C4-2B (cell line): ENCODE measurements at regions not wholly inside any gene's neighbourhood (a gene's known extent, or its start where the extent isn't known, plus 50 kb on each side); places are given as distances from the start of the nearest gene placed in this dataset.

Experiments used
- ZFX ChIP-seq: fragments of 450-650 bp; IDR thresholded peaks from 2 replicates; pipeline ENCODE4 v1.6.1; 2017
- TF ChIP-seq, protein P1 (sequence below): fragments of 450-650 bp; conservative IDR thresholded peaks from 2 replicates; pipeline ENCODE4 v1.5.1; 2017; ENCODE audit warnings: mild to moderate bottlenecking

DNA sequence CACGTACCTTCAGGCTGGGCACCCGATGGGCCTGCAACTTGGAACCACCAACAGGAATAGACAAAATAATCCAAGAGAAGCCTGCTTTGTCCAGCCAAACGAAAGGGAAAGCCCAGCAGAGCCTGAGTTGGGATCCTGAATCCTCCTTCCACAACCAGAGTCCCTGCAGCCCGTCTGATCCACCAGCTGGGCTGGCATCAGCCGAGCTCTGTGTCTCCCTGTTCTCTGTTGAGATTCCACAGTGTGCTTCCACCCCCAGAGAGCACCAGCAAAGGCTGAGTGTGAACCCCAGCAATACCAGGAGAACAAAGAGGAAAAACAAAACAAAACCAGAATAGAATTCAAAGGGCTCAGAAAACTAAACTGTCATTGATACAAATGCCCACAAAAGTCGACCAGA, 68.8 kb upstream of the PRNP start:
- TF ChIP-seq, protein P1, sequence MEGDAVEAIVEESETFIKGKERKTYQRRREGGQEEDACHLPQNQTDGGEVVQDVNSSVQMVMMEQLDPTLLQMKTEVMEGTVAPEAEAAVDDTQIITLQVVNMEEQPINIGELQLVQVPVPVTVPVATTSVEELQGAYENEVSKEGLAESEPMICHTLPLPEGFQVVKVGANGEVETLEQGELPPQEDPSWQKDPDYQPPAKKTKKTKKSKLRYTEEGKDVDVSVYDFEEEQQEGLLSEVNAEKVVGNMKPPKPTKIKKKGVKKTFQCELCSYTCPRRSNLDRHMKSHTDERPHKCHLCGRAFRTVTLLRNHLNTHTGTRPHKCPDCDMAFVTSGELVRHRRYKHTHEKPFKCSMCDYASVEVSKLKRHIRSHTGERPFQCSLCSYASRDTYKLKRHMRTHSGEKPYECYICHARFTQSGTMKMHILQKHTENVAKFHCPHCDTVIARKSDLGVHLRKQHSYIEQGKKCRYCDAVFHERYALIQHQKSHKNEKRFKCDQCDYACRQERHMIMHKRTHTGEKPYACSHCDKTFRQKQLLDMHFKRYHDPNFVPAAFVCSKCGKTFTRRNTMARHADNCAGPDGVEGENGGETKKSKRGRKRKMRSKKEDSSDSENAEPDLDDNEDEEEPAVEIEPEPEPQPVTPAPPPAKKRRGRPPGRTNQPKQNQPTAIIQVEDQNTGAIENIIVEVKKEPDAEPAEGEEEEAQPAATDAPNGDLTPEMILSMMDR: no peak
- TF ChIP-seq ZFX: no peak
